IPS-NIHi7 (cell line): ENCODE measurements at regions not wholly inside any gene's neighbourhood (a gene's known extent, or its start where the extent isn't known, plus 50 kb on each side); places are given as distances from the start of the nearest gene placed in this dataset.

ENCODE experiments used
- DNase-seq: peaks from one replicate; pipeline ENCODE4 v3.0.0; 2012; ENCODE audit warnings: mixed read lengths; ENCODE audit errors: extremely low spot score

DNA sequence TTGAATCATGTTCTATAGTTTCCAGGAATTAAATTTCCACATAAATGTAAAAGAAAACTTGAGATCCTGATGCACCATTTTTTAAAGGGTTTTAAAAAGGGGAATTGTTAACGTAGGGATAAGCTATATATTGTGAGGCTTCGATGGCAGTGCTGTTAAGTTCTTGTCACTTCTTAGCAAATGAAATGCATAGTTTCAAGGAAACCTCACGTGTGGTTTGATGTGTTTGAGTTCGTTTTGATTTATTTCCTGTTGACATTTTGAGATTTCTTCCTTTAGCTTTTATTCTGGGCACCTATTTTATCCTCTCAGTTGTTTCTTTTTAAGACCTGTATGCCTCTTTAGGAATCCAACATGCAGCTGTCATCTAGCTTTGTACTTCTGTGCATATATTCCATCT is 301.0 kb downstream of the DOCK8 start:
- no peak for DNase-seq

DNA sequence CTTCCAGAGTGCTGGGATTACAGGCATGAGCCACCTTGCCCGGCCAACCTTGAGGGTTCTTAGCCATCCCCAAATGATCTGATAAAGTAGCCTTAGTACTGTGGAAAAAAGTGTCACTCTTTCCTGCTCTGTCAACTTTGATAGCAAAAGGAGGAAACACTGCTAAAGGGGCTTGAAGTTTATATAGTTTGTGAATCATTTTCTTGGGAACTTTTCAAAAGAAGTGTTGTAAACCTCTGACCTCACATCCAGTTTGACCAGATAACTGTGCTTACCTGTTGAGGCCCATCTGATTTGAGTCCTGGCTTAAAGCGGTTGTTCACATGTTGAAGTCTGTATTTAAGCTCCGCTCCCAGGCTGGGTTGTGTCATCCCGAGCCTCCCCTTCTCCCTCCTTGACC is 303.3 kb downstream of the DOCK8 start:
- DNase-seq: no peak

DNA sequence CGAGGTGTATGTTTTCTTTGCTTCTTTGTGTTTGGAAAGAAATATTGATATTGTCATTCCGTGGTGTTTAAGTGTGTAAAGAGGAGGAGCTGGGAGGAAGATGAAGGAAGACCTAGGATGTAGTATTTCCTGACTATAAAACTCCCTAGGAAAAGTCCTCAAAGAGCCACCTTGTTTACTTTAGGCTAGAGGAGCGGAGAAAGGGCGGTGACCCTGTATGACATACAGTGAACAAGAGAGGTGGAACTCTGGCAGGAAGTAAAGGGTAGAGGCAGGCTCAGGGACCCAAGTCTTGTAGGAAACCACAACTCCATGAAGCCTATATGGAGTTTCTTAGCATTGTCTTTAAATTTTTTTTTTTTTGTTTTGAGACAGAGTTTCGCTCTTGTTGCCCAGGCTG is 303.9 kb downstream of the DOCK8 start:
- no peak for DNase-seq

- no peak for DNase-seq
These were observed 304.9 kb downstream of the DOCK8 start for GRCh38 chr9:519579-519978.

DNA sequence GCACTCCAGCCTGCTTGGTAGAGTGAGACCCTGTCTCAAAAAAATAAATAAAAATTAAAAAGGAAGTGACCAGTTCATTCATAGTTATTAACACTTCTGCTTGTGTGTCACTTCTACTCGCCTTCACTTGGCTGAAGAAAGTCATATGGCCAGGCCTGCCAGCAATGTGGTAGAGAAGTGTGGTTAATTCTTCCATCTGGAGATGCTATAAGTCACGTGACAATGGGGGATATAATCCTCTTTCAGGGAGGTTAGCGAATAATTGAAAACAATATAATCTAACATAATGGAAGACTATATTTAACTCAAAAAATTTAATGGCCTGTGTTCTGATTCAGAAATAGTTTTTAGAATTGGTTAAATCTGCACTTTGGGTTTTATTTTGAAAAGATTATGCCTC is 305.6 kb downstream of the DOCK8 start:
- no peak for DNase-seq

- DNase-seq: no peak
These were observed 307.5 kb downstream of the DOCK8 start for GRCh38 chr9:522190-522589.

- DNase-seq: no peak
These were observed 308.0 kb downstream of the DOCK8 start for GRCh38 chr9:522658-523057.

DNA sequence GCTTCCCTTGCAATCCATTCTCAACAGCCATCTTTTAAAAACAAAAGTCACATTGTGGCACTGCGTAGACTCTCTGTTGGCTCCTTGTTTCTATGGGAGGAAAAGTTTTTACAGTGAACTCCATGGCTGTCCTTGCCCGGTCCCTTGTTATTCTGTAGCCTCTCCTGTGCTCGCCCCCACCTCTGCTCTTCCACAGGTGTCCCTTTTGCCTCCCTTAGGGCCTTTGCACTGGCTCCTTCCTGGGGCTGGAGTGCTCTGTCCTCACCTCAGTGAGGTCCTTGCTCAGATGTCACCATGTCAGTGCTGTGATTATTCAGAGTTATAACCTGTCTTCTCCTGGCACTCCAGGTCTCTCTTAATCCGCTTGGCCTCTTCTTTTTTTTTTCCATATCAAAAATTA is 308.8 kb downstream of the DOCK8 start:
- no peak for DNase-seq

GRCh38 chr9:524008-524407 is 309.3 kb downstream of the DOCK8 start:
- no peak for DNase-seq

GRCh38 chr9:526904-527591 is 312.4 kb downstream of the DOCK8 start:
- no peak for DNase-seq

DNA sequence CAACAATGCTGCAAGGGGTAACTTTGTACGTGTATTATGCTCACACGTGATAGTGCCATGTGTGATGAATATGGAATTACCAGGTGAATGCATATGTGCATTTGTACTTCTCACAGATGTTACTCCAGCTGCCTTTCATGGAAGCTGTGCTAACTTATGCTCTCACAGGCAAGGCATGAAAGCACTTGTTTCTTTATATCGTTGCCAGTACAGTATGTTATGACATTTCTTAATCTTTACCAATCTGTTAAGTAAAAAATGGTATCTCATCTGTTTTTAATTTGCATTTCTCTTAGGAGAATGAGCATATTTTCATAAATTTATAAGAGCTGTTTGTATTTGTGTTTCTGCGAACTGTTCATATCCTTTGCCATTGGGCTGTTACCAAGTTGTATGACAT is 311.8 kb upstream of the DMRT1 start:
- no peak for DNase-seq

DNA sequence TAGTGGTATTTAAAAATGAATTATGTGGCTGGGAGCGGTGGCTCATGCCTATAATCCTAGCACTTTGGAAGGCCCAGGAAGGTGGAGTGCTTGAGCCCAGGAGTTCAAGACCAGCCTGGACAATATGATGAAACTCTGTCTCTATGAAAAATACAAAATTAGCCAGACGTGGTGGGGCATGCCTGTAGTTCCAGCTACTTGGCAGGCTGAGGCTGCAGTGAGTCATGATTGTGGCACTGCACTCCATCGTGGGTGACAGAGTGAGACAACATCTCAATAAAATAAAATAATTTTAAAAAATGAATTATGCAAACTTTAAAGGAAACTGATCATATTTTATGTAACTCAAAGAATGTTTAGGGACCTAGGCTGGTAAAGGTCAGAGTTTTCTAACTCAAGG is 310.8 kb upstream of the DMRT1 start:
- no peak for DNase-seq

DNA sequence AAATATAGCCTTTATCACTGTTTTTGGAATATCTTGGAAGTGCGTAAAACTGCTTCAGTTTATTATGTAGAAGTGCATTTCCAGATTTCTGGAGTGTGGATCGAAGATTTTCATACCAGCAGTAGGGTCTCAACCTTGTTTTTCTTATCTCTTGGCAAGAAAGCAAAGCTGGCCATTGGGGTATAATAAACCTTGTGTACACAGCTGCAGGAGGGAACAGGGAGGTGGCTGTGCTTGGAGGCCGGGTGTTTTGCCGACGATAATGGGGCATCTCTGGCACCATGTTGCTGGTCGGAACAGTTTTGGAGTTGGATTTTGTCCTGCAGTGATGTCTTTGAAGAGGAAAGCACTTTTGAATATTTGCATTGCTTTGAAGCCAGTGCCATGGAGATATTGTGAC is 308.8 kb upstream of the DMRT1 start:
- DNase-seq: no peak

GRCh38 chr9:534886-535285 is 306.6 kb upstream of the DMRT1 start:
- DNase-seq: no peak

GRCh38 chr9:535356-535755 is 306.1 kb upstream of the DMRT1 start:
- DNase-seq: no peak

DNA sequence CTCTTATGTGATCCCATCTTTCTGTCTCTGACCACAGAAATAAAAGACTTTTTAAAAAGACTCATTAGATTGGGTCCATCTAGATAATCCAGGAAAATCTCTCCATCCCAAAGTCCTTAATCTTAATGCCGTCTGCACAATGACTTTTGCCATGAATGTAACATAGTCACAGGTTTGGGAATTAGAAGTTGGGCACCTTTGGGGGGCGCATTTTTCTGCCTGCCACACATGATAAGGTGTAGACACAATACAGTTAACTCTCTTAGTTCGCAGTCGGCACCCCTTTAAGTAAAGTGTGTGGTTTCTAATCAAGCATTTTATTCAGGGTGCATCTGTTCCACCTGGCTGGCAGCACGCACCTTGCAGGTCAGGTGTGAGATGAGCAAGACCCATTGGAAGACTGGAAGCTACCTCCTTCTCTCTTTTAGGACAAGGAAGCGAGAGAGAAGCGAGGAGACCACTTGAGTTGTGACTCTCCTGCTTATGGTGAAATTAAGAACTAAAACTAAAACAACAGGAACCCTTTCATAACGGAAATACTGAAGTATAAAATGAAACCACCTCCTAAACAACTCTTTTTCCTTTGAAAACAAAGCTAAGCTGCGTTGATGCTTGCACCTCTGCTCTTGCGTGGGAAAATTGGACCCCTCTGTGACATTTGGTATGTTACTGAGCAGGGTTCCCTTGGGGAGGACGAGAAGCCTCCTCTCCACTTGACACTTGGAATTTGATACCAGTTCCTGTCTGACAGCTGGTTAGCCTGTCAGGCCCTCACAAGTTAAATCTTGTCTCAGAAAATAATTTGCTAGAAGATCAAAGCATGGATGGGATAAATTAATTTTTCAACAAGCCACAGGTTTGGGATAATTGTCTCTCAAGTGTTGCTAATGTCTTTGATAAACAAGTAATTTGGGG is 304.6 kb upstream of the DMRT1 start:
- no peak for DNase-seq

DNA sequence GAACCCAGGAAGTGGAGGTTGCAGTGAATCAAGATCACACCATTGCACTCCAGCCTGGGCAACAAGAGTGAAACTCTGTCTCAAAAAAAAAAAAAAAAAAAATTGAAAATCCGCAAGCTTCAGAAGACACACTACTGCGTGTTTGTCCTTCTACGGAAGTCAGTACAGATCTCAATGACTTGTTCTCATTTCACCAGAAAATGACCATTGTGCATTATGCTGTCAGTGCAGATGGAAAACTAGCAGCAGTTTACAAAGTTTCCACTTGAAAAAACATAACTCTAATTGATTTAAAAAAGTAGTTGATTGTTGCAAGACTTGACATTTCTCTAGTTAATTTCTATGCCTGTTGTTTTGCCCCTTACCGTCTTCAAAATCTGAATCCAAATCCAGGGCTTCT is 298.0 kb upstream of the DMRT1 start:
- no peak for DNase-seq

- DNase-seq: no peak
These were observed 296.0 kb upstream of the DMRT1 start for GRCh38 chr9:545480-545879.

DNA sequence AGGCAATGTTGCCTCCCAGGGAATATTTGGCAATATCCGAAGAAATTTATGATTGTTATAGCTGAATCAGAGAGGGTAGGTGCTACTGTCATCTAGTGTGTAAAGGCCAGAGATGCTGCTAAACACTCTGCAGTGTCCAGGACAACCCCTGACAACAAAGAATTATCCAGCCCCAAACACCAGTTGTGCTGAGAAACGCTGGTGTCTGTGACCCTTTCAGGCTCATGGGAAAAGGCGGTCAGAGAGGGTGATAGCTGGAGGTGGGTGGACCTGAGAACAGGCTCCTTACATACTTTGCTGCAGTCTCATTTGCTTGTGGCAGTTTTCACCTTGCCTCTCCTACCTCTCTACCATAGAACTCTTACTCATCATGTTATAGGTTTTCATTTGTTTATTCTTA is 295.3 kb upstream of the DMRT1 start:
- no peak for DNase-seq

GRCh38 chr9:546797-547223 is 294.7 kb upstream of the DMRT1 start:
- DNase-seq: peak; percentile 56

GRCh38 chr9:547314-547713 is 294.2 kb upstream of the DMRT1 start:
- no peak for DNase-seq

DNA sequence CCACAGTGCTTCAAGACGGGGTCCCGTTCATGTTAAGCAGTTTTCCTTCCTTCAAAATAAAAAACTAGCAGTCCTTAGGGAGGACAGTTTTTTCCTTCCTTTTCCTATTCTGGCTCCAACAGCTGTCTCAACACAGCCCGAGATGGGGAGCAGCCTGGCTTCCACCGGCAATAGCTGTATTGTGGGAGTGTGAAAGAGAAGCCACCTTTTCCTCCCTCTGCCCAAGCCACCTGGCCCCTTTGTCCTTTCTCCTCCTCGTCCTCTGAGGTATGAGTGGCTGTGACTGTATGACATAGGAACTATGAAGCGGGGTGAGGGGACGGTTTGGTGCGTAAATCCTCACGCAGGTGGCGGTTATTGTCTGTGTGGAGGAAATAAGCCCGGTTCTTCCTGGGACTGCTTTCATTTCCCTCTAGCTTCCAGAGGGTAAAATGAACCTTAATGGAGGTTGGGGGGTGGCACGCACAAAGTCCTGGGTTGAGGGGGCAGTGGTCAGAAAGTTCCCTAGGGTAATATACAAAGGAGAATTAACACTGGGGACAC is 292.0 kb upstream of the DMRT1 start:
- no peak for DNase-seq

DNA sequence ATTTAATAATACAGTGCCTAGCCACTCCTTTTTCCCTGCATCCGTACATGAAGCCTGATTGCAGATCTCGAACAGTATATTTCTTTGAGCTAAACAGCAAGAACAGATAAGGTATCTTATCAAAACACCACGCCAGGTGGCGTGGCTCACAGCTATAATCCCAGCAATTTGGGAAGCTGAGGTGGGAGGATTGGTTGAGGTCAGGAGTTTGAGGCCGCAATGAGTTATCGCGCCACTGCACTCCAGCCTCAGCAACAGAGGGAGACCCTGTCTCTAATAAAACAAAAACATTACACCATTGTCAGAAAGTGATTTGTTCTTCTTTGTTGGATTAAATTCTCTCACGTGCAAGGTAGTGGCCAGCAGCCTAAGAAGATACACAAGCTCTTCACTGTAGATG is 291.2 kb upstream of the DMRT1 start:
- DNase-seq: no peak
